ENCODE measurements at regions not wholly inside any gene's neighbourhood (a gene's known extent, or its start where the extent isn't known, plus 50 kb on each side); places are given as distances from the start of the nearest gene placed in this dataset.

GRCh38 chr5:107100121-107100520, 570.6 kb downstream of the EFNA5 start:
- no peak for TF ChIP-seq CTCF (IDR thresholded peaks at IDR 0.05; ENCODE audit: unreplicated experiment)
- Mint-ChIP-seq H3K27ac (ENCODE audit: unreplicated experiment) (no peak overlapping the region), H3K9me3 (ENCODE audit: unreplicated experiment) (no peaks in the 10 kb centered on the region), H3K36me3 (ENCODE audit: low read depth, unreplicated experiment) (no peaks in the 10 kb centered on the region), H3K27me3 (ENCODE audit: unreplicated experiment) (no peaks in the 10 kb centered on the region), H3K4me1 (ENCODE audit: unreplicated experiment) (no peaks in the 10 kb centered on the region), H3K4me3 (ENCODE audit: unreplicated experiment) (no peak overlapping the region)
- no peak for DNase-seq (ENCODE audit: low spot score)

GRCh38 chr5:107099506-107099905, 571.2 kb downstream of the EFNA5 start:
- no peaks in the 10 kb centered on the region for H3K4me1 Mint-ChIP-seq (ENCODE audit: unreplicated experiment)
- DNase-seq (ENCODE audit: low spot score), result no peak

GRCh38 chr5:107092695-107093094, 578.0 kb downstream of the EFNA5 start:
- H3K36me3 Mint-ChIP-seq (ENCODE audit: low read depth, unreplicated experiment), result no peaks in the 10 kb centered on the region
- H3K9me3 Mint-ChIP-seq (ENCODE audit: unreplicated experiment), result no peaks in the 10 kb centered on the region
- TF ChIP-seq CTCF (IDR thresholded peaks at IDR 0.05; ENCODE audit: unreplicated experiment), result no peak
- no peak for DNase-seq (ENCODE audit: low spot score)
- H3K27ac Mint-ChIP-seq (ENCODE audit: unreplicated experiment), result no peak overlapping the region
- no peaks in the 10 kb centered on the region for H3K27me3 Mint-ChIP-seq (ENCODE audit: unreplicated experiment)
- no peaks in the 10 kb centered on the region for H3K4me1 Mint-ChIP-seq (ENCODE audit: unreplicated experiment)
- no peak overlapping the region for H3K4me3 Mint-ChIP-seq (ENCODE audit: unreplicated experiment)

More at GRCh38 chr5:107099506-107099905, 571.2 kb downstream of the EFNA5 start:
- Mint-ChIP-seq H3K4me3 (ENCODE audit: unreplicated experiment) (no peak overlapping the region), H3K27me3 (ENCODE audit: unreplicated experiment) (no peaks in the 10 kb centered on the region), H3K27ac (ENCODE audit: unreplicated experiment) (no peak overlapping the region), H3K9me3 (ENCODE audit: unreplicated experiment) (no peaks in the 10 kb centered on the region), H3K36me3 (ENCODE audit: low read depth, unreplicated experiment) (no peaks in the 10 kb centered on the region)
- no peak for TF ChIP-seq CTCF (IDR thresholded peaks at IDR 0.05; ENCODE audit: unreplicated experiment)

GRCh38 chr5:107090506-107090905, 580.2 kb downstream of the EFNA5 start:
- no peaks in the 10 kb centered on the region for H3K36me3 Mint-ChIP-seq (ENCODE audit: low read depth, unreplicated experiment)
- no peak overlapping the region for H3K4me3 Mint-ChIP-seq (ENCODE audit: unreplicated experiment)
- H3K27me3 Mint-ChIP-seq (ENCODE audit: unreplicated experiment), result no peaks in the 10 kb centered on the region
- no peaks in the 10 kb centered on the region for H3K4me1 Mint-ChIP-seq (ENCODE audit: unreplicated experiment)
- no peaks in the 10 kb centered on the region for H3K9me3 Mint-ChIP-seq (ENCODE audit: unreplicated experiment)
- H3K27ac Mint-ChIP-seq (ENCODE audit: unreplicated experiment), result no peak overlapping the region
- no peak for DNase-seq (ENCODE audit: low spot score)
- TF ChIP-seq CTCF (IDR thresholded peaks at IDR 0.05; ENCODE audit: unreplicated experiment), result no peak

GRCh38 chr5:107088907-107089306, 581.8 kb downstream of the EFNA5 start:
- H3K9me3 Mint-ChIP-seq (ENCODE audit: unreplicated experiment), result no peaks in the 10 kb centered on the region
- H3K4me1 Mint-ChIP-seq (ENCODE audit: unreplicated experiment), result no peaks in the 10 kb centered on the region
- H3K27ac Mint-ChIP-seq (ENCODE audit: unreplicated experiment), result no peak overlapping the region
- no peak overlapping the region for H3K4me3 Mint-ChIP-seq (ENCODE audit: unreplicated experiment)
- no peaks in the 10 kb centered on the region for H3K27me3 Mint-ChIP-seq (ENCODE audit: unreplicated experiment)
- no peaks in the 10 kb centered on the region for H3K36me3 Mint-ChIP-seq (ENCODE audit: low read depth, unreplicated experiment)
- no peak for TF ChIP-seq CTCF (IDR thresholded peaks at IDR 0.05; ENCODE audit: unreplicated experiment)
- no peak for DNase-seq (ENCODE audit: low spot score)

All from endothelial cell (in vitro differentiated cells).